Effector memory CD4-positive, alpha-beta T cell (primary cell): ENCODE measurements at regions not wholly inside any gene's neighbourhood (a gene's known extent, or its start where the extent isn't known, plus 50 kb on each side); places are given as distances from the start of the nearest gene placed in this dataset.

ENCODE experiments used
- DNase-seq, 3 donors: peaks; one replicate each; pipeline ENCODE4 v3.0.0-alpha.2; 2020
- H3K27ac ChIP-seq: 2 replicates; pipeline ENCODE4 v1.7.0; 2013; ENCODE audit warnings: mild to moderate bottlenecking, low read length, moderate library complexity; ENCODE audit not compliant: insufficient read depth, poor library complexity, severe bottlenecking
- H3K27me3 ChIP-seq: replicated peaks from 2 replicates; pipeline ENCODE4 v1.7.0; 2013; ENCODE audit warnings: mild to moderate bottlenecking, low read length; ENCODE audit not compliant: insufficient read depth, control insufficient read depth, poor library complexity, severe bottlenecking
- H3K36me3 ChIP-seq: 2 replicates; pipeline ENCODE4 v1.7.0; 2013; ENCODE audit warnings: mild to moderate bottlenecking, low read length, moderate library complexity; ENCODE audit not compliant: control insufficient read depth, insufficient read depth
- H3K4me1 ChIP-seq: 2 replicates; pipeline ENCODE4 v1.7.0; 2013; ENCODE audit warnings: low read length, mild to moderate bottlenecking; ENCODE audit not compliant: control insufficient read depth, insufficient read depth, poor library complexity, severe bottlenecking
- H3K4me3 ChIP-seq: 2 replicates; pipeline ENCODE4 v1.7.0; 2013; ENCODE audit warnings: low read length, low read depth, mild to moderate bottlenecking; ENCODE audit not compliant: insufficient read depth, poor library complexity, severe bottlenecking
- H3K9me3 ChIP-seq: 2 replicates; pipeline ENCODE4 v1.7.0; 2013; ENCODE audit warnings: mild to moderate bottlenecking, low read length, moderate library complexity; ENCODE audit not compliant: control insufficient read depth

- Histone ChIP-seq H3K4me1 (no peaks in the 10 kb centered on the region), H3K36me3 (no peaks in the 10 kb centered on the region), H3K4me3 (no peak overlapping the region), H3K9me3 (no peaks in the 10 kb centered on the region), H3K27me3 (no peaks in the 10 kb centered on the region), H3K27ac (no peak overlapping the region)
- DNase-seq: no peak
These were observed 114.1 kb downstream of the TNFSF13B start for GRCh38 chr13:108383667-108384066.

- DNase-seq: no peak
- Histone ChIP-seq H3K4me3 (no peak overlapping the region), H3K9me3 (no peaks in the 10 kb centered on the region), H3K4me1 (no peaks in the 10 kb centered on the region), H3K27me3 (no peaks in the 10 kb centered on the region), H3K36me3 (no peaks in the 10 kb centered on the region), H3K27ac (no peak overlapping the region)
These were observed 117.6 kb downstream of the TNFSF13B start for GRCh38 chr13:108387156-108387555.

GRCh38 chr13:108402850-108403249, 133.3 kb downstream of the TNFSF13B start:
- Histone ChIP-seq H3K9me3 (no peaks in the 10 kb centered on the region), H3K27me3 (no peaks in the 10 kb centered on the region), H3K4me1 (no peaks in the 10 kb centered on the region), H3K27ac (no peak overlapping the region), H3K36me3 (no peaks in the 10 kb centered on the region), H3K4me3 (no peak overlapping the region)
- no peak for DNase-seq

- H3K36me3 ChIP-seq: no peaks in the 10 kb centered on the region
- H3K4me3 ChIP-seq: no peak overlapping the region
- no peak for DNase-seq
- no peak overlapping the region for H3K27ac ChIP-seq
- H3K9me3 ChIP-seq: no peaks in the 10 kb centered on the region
- no peaks in the 10 kb centered on the region for H3K27me3 ChIP-seq
- H3K4me1 ChIP-seq: peaks cover 38% of the 10 kb centered on the region
These were observed 138.0 kb downstream of the TNFSF13B start for GRCh38 chr13:108407495-108407894.

- Histone ChIP-seq H3K27ac (no peak overlapping the region), H3K36me3 (no peaks in the 10 kb centered on the region), H3K4me1 (peaks cover 40% of the 10 kb centered on the region), H3K4me3 (no peak overlapping the region), H3K9me3 (no peaks in the 10 kb centered on the region), H3K27me3 (no peaks in the 10 kb centered on the region)
- DNase-seq: no peak
These were observed 139.2 kb downstream of the TNFSF13B start for GRCh38 chr13:108408672-108409071.

GRCh38 chr13:108409730-108410129, 140.2 kb downstream of the TNFSF13B start:
- no peak for DNase-seq
- Histone ChIP-seq H3K4me3 (no peak overlapping the region), H3K27ac (peak overlapping the region; percentile 49), H3K27me3 (no peaks in the 10 kb centered on the region), H3K4me1 (peaks cover 40% of the 10 kb centered on the region), H3K36me3 (no peaks in the 10 kb centered on the region), H3K9me3 (no peaks in the 10 kb centered on the region)

GRCh38 chr13:108419768-108420167, 150.2 kb downstream of the TNFSF13B start:
- Histone ChIP-seq H3K4me1 (no peaks in the 10 kb centered on the region), H3K36me3 (no peaks in the 10 kb centered on the region), H3K27ac (no peak overlapping the region), H3K27me3 (no peaks in the 10 kb centered on the region), H3K4me3 (no peak overlapping the region), H3K9me3 (no peaks in the 10 kb centered on the region)
- no peak for DNase-seq

GRCh38 chr13:108425056-108425455, 155.5 kb downstream of the TNFSF13B start:
- Histone ChIP-seq H3K27me3 (no peaks in the 10 kb centered on the region), H3K4me1 (no peaks in the 10 kb centered on the region), H3K36me3 (no peaks in the 10 kb centered on the region), H3K4me3 (no peak overlapping the region), H3K27ac (no peak overlapping the region), H3K9me3 (no peaks in the 10 kb centered on the region)
- DNase-seq: no peak

GRCh38 chr13:108426893-108427292, 157.4 kb downstream of the TNFSF13B start:
- H3K27me3 ChIP-seq: no peaks in the 10 kb centered on the region
- no peak overlapping the region for H3K27ac ChIP-seq
- DNase-seq: no peak
- no peak overlapping the region for H3K4me3 ChIP-seq
- no peaks in the 10 kb centered on the region for H3K9me3 ChIP-seq
- no peaks in the 10 kb centered on the region for H3K4me1 ChIP-seq
- no peaks in the 10 kb centered on the region for H3K36me3 ChIP-seq

- Histone ChIP-seq H3K9me3 (no peaks in the 10 kb centered on the region), H3K27me3 (no peaks in the 10 kb centered on the region), H3K4me3 (no peak overlapping the region), H3K4me1 (no peaks in the 10 kb centered on the region), H3K36me3 (no peaks in the 10 kb centered on the region), H3K27ac (no peak overlapping the region)
- DNase-seq: no peak
These were observed 157.8 kb downstream of the TNFSF13B start for GRCh38 chr13:108427355-108427754.

GRCh38 chr13:108428691-108429090, 159.2 kb downstream of the TNFSF13B start:
- H3K4me1 ChIP-seq: no peaks in the 10 kb centered on the region
- H3K27ac ChIP-seq: no peak overlapping the region
- H3K4me3 ChIP-seq: no peak overlapping the region
- no peaks in the 10 kb centered on the region for H3K27me3 ChIP-seq
- no peaks in the 10 kb centered on the region for H3K36me3 ChIP-seq
- no peak for DNase-seq
- H3K9me3 ChIP-seq: no peaks in the 10 kb centered on the region
